DOHH2 (cell line): ENCODE measurements at regions not wholly inside any gene's neighbourhood (a gene's known extent, or its start where the extent isn't known, plus 50 kb on each side); places are given as distances from the start of the nearest gene placed in this dataset.
"Not testable (repeated sequence)": the region's sequence is repeated elsewhere in the genome, so short reads cannot be mapped to it uniquely, and the experiment has no call there.

Experiments
- H3F3A ChIP-seq: fragments of 200-600 bp; sonication (generic), shearing (Covaris generic); 2 replicates; pipeline ENCODE4 v1.6.0; 2016; ENCODE audit warnings: antibody characterized with exemption, mild to moderate bottlenecking; ENCODE audit not compliant: control insufficient read depth, insufficient read depth
- H3K27ac ChIP-seq: fragments of 200-600 bp; sonication (generic); 2 replicates; pipeline ENCODE4 v1.5.1; 2014; ENCODE audit warnings: low read depth, mild to moderate bottlenecking, low read length, moderate library complexity
- H3K27me3 ChIP-seq: fragments of 200-600 bp; sonication (generic); 2 replicates; pipeline ENCODE4 v1.6.1; 2014; ENCODE audit warnings: mild to moderate bottlenecking, low read length, mixed read lengths; ENCODE audit not compliant: control insufficient read depth
- H3K36me3 ChIP-seq: fragments of 200-600 bp; sonication (generic); 2 replicates; pipeline ENCODE4 v1.6.1; 2014; ENCODE audit warnings: mild to moderate bottlenecking, low read length, moderate library complexity, mixed read lengths; ENCODE audit not compliant: control insufficient read depth
- H3K4me1 ChIP-seq: fragments of 200-600 bp; sonication (generic); 2 replicates; pipeline ENCODE4 v1.6.1; 2014; ENCODE audit warnings: mild to moderate bottlenecking, low read length, mixed read lengths; ENCODE audit not compliant: control insufficient read depth
- H3K4me2 ChIP-seq: fragments of 200-600 bp; sonication (generic); 2 replicates; pipeline ENCODE4 v1.6.0; 2014; ENCODE audit warnings: mild to moderate bottlenecking, low read length, moderate library complexity
- H3K4me3 ChIP-seq: fragments of 200-600 bp; sonication (generic); 2 replicates; pipeline ENCODE4 v1.5.1; 2014; ENCODE audit warnings: mild to moderate bottlenecking, low read length, mixed read lengths
- H3K79me2 ChIP-seq: fragments of 200-600 bp; sonication (generic); 2 replicates; pipeline ENCODE4 v1.6.1; 2014; ENCODE audit warnings: mild to moderate bottlenecking, low read length, mixed read lengths; ENCODE audit not compliant: control insufficient read depth
- H3K9me2 ChIP-seq: fragments of 200-600 bp; sonication (generic); replicated peaks from 2 replicates; pipeline ENCODE4 v1.6.1; 2014; ENCODE audit warnings: mild to moderate bottlenecking, low read length, mixed read lengths; ENCODE audit not compliant: control insufficient read depth
- H3K9me3 ChIP-seq: fragments of 200-600 bp; sonication (generic); 2 replicates; pipeline ENCODE4 v1.6.1; 2014; ENCODE audit warnings: antibody characterized with exemption, low read length, mixed read lengths; ENCODE audit not compliant: control insufficient read depth, insufficient read depth
- H4K20me1 ChIP-seq: fragments of 200-600 bp; sonication (generic); 2 replicates; pipeline ENCODE4 v1.6.0; 2014; ENCODE audit warnings: low read depth, mild to moderate bottlenecking, antibody characterized with exemption, low read length, moderate library complexity; ENCODE audit not compliant: control insufficient read depth, insufficient read depth
- CTCF ChIP-seq: fragments of 200-600 bp; sonication (generic); IDR thresholded peaks from one replicate; pipeline ENCODE4 v1.5.1; 2014; ENCODE audit warnings: antibody characterized with exemption, mild to moderate bottlenecking, low read depth, low read length; ENCODE audit not compliant: poor library complexity, severe bottlenecking
- EZH2phosphoT487 ChIP-seq: fragments of 200-600 bp; sonication (generic); IDR thresholded peaks from 2 replicates; pipeline ENCODE4 v1.6.1; 2017; ENCODE audit warnings: borderline replicate concordance, mild to moderate bottlenecking, antibody characterized with exemption, low read length, moderate library complexity, mixed read lengths

DNA sequence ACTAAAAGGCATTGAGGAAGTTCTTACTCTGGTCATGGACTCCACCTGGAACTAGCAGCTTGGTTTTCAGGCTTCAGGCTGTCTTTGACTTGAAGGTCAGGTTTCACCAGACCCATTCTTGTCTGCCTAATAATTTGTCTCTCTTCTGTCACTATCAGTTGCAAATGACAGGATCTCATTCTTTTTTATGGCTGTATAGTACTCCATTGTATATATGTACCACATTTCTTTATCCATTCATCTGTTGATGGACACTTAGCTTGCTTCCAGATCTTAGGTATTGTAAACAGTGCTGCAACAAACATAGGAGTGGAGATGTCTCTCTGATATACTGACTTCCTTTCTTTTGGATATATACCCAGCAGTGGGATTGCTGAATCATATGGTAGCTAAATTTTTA is 73.1 kb upstream of the SYNCRIP start:
- no peaks in the 10 kb centered on the region for H3K79me2 ChIP-seq
- no peaks in the 10 kb centered on the region for H3F3A ChIP-seq
- TF ChIP-seq CTCF = no peak
- TF ChIP-seq EZH2phosphoT487 = no peak
- H3K27me3 ChIP-seq = no peaks in the 10 kb centered on the region
- no peaks in the 10 kb centered on the region for H3K4me1 ChIP-seq
- no peak overlapping the region for H3K4me3 ChIP-seq
- H3K36me3 ChIP-seq = no peaks in the 10 kb centered on the region
- H3K27ac ChIP-seq = no peak overlapping the region
- H3K4me2 ChIP-seq = no peak overlapping the region
- no peaks in the 10 kb centered on the region for H3K9me2 ChIP-seq
- H3K9me3 ChIP-seq = no peaks in the 10 kb centered on the region
- no peaks in the 10 kb centered on the region for H4K20me1 ChIP-seq

DNA sequence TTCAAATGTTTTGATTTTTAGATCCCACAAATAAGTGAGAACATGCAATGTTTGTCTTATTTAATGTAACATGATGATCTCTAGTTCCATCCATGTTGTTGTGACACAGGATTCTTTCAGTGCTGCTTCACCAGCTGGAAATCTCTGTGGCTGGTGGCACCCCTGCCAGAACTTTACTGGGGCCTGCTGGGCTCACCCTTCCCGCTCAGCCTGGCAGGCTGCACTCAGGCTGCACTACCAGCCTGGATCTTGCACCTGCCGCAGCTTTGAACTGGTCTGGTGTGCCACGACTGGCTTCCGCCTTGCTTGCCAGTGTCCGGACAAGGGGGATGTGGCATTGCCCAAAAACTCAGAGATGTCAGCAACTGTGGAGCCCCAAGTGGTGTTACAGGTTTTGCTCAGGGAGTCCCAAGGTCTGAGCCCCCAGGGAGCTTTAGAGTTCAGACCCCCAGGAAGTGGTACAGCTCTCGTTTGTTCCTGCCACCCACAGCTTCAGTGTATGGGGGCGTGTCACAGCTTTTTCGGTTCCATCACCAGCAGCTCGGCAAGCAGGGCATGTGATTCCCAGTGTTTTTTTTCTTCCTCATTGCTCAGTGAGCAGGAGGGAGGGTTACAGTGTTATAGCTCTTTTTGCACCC is 72.3 kb upstream of the SYNCRIP start:
- TF ChIP-seq CTCF (no peak), EZH2phosphoT487 (no peak)
- no peaks in the 10 kb centered on the region for H3F3A ChIP-seq

DNA sequence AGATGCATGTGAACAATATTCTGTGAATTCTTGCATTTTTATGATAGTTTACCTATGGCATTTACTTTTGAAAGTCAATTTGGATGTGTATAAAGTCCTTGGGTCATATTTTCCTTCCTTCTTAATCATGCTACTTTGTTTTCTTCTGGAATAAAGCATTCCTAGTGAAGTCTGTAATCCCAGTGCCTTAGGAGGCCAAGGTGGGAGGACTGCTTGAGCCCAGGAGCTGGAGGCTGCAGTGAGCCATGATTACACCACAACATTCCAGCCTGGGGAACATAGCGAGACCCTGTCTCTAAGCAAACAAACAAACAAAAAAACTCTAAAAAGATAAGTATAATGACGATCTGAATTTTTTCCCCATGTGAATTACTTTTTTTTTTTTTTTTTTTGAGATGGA is 69.7 kb upstream of the SYNCRIP start:
- Histone ChIP-seq H3K4me1 (no peaks in the 10 kb centered on the region), H3K9me2 (no peaks in the 10 kb centered on the region), H3K4me3 (no peak overlapping the region), H3F3A (no peaks in the 10 kb centered on the region), H3K36me3 (no peaks in the 10 kb centered on the region), H3K79me2 (no peaks in the 10 kb centered on the region), H3K4me2 (no peak overlapping the region), H4K20me1 (no peaks in the 10 kb centered on the region), H3K27me3 (no peaks in the 10 kb centered on the region), H3K27ac (no peak overlapping the region), H3K9me3 (no peaks in the 10 kb centered on the region)
- TF ChIP-seq CTCF = no peak
- no peak for TF ChIP-seq EZH2phosphoT487

More for the DNA sequence above, 72.3 kb upstream of the SYNCRIP start:
- H3K27me3 ChIP-seq = no peaks in the 10 kb centered on the region
- H4K20me1 ChIP-seq = no peaks in the 10 kb centered on the region
- no peak overlapping the region for H3K4me2 ChIP-seq
- H3K79me2 ChIP-seq = no peaks in the 10 kb centered on the region
- H3K36me3 ChIP-seq = no peaks in the 10 kb centered on the region
- H3K27ac ChIP-seq = no peak overlapping the region
- no peaks in the 10 kb centered on the region for H3K4me1 ChIP-seq
- no peaks in the 10 kb centered on the region for H3K9me2 ChIP-seq
- H3K9me3 ChIP-seq = no peaks in the 10 kb centered on the region
- no peak overlapping the region for H3K4me3 ChIP-seq

DNA sequence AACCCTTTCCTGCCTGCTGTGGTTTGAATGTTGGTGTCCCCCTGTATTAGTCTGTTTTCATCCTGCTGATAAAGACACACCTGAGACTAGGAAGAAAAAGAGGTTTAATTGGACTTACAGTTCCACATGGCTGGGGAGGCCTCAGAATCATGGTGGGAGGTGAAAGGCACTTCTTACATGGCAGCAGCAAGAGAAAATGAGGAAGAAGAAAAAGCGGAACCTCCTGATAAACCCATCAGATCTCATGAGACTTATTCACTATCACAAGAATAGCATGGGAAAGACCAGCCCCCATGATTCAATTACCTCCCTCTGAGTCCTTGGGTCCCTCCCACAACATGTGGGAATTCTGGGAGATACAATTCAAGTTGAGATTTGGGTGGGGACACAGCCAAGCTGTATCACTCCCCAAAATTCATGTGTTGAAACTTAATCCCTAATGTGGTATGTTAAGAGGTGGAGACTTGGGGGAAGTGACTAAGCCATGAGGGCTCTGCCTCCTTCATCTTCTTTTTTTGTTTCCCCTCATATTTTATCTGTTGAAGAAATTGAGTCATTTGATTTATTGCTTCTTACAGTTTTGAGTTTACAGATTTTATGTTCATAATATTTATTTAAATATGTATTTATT is 64.9 kb upstream of the SYNCRIP start:
- not testable (repeated sequence) for H3K79me2 ChIP-seq, H3K4me3 ChIP-seq, H3F3A ChIP-seq, H3K4me1 ChIP-seq, H3K27ac ChIP-seq, H4K20me1 ChIP-seq, H3K27me3 ChIP-seq, H3K36me3 ChIP-seq, H3K9me3 ChIP-seq, H3K9me2 ChIP-seq, H3K4me2 ChIP-seq
